ENCODE measurements at regions not wholly inside any gene's neighbourhood (a gene's known extent, or its start where the extent isn't known, plus 50 kb on each side); places are given as distances from the start of the nearest gene placed in this dataset.

- peak overlapping the region; percentile 62 for H3K4me3 Mint-ChIP-seq (ENCODE audit: unreplicated experiment)
- peaks cover 15% of the 10 kb centered on the region for H3K9me3 Mint-ChIP-seq (ENCODE audit: unreplicated experiment)
- no TSS peak for BruUV-seq (replicated peaks)
- Histone ChIP-seq H3K4me3 (ENCODE audit: low read depth, low read length) (no peak overlapping the region), H3K36me3 (ENCODE audit: control insufficient read depth, insufficient read depth, low read length) (no peaks in the 10 kb centered on the region), H3K4me1 (peaks cover 66% of the 10 kb centered on the region), H3K9me3 (no peaks in the 10 kb centered on the region), H3K27me3 (replicated peaks; ENCODE audit: control insufficient read depth, insufficient read depth, low read length) (no peaks in the 10 kb centered on the region)
- CTCF ChIA-PET: interaction anchor here (0.7 to 1.9 kb wide), 2 partner anchors 21 to 62 kb away, joined by 3 to 16 read pairs; no protein-coding TSS in a partner anchor
- DNase-seq: peak; percentile 63 to 65
- H3K4me1 Mint-ChIP-seq (ENCODE audit: low read depth, unreplicated experiment): peaks cover 52% of the 10 kb centered on the region
- POLR2A ChIA-PET: interaction anchor here (0.5 to 1.0 kb wide), 2 partner anchors 59 to 62 kb away, joined by 3 to 5 read pairs; no protein-coding TSS in a partner anchor
- TF ChIP-seq CTCF (IDR thresholded peaks at IDR 0.05; ENCODE audit: insufficient read depth in 1 of 2, low read depth in 1 of 2, low read length in 1 of 2, severe bottlenecking in 1 of 2, unreplicated experiment in 1 of 2): no peak
- H3K27me3 Mint-ChIP-seq (ENCODE audit: insufficient read depth, unreplicated experiment): no peaks in the 10 kb centered on the region
- H3K36me3 Mint-ChIP-seq (ENCODE audit: insufficient read depth, unreplicated experiment): peaks cover 5% of the 10 kb centered on the region
- peak overlapping the region; percentile 71 for H3K27ac Mint-ChIP-seq (ENCODE audit: unreplicated experiment)
- intact Hi-C loops (cut with micrococcal nuclease; ENCODE audit: unreplicated experiment): loop anchor here (1.0 to 2.0 kb wide), 2 partner anchors 22 to 65 kb away; no protein-coding TSS in a partner anchor
These were observed 67.0 kb upstream of the AMPD3 start for GRCh38 chr11:10388101-10388500.

- TF ChIP-seq CTCF (IDR thresholded peaks at IDR 0.05; ENCODE audit: insufficient read depth in 1 of 2, low read depth in 1 of 2, low read length in 1 of 2, severe bottlenecking in 1 of 2, unreplicated experiment in 1 of 2): no peak
- BruUV-seq (replicated peaks): no TSS peak
- Mint-ChIP-seq H3K36me3 (ENCODE audit: insufficient read depth, unreplicated experiment) (peaks cover 5% of the 10 kb centered on the region), H3K4me1 (ENCODE audit: low read depth, unreplicated experiment) (peaks cover 57% of the 10 kb centered on the region), H3K27ac (ENCODE audit: unreplicated experiment) (peak overlapping the region; percentile 71), H3K27me3 (ENCODE audit: insufficient read depth, unreplicated experiment) (no peaks in the 10 kb centered on the region), H3K4me3 (ENCODE audit: unreplicated experiment) (peak overlapping the region; percentile 62), H3K9me3 (ENCODE audit: unreplicated experiment) (peaks cover 14% of the 10 kb centered on the region)
- CTCF ChIA-PET: interaction anchor here (0.7 to 1.9 kb wide), 2 partner anchors 22 to 63 kb away, joined by 3 to 16 read pairs; no protein-coding TSS in a partner anchor
- peaks cover 71% of the 10 kb centered on the region for H3K4me1 ChIP-seq
- no peaks in the 10 kb centered on the region for H3K36me3 ChIP-seq (ENCODE audit: control insufficient read depth, insufficient read depth, low read length)
- H3K27me3 ChIP-seq (replicated peaks; ENCODE audit: control insufficient read depth, insufficient read depth, low read length): no peaks in the 10 kb centered on the region
- POLR2A ChIA-PET: interaction anchor here (0.5 to 1.0 kb wide), 2 partner anchors 59 to 62 kb away, joined by 3 to 5 read pairs; no protein-coding TSS in a partner anchor
- no peak overlapping the region for H3K4me3 ChIP-seq (ENCODE audit: low read depth, low read length)
- intact Hi-C loops (cut with micrococcal nuclease; ENCODE audit: unreplicated experiment): loop anchor here (1.0 to 2.0 kb wide), 2 partner anchors 22 to 66 kb away; no protein-coding TSS in a partner anchor
- H3K9me3 ChIP-seq: no peaks in the 10 kb centered on the region
- no peak for DNase-seq
These were observed 66.5 kb upstream of the AMPD3 start for GRCh38 chr11:10388574-10388973.

GRCh38 chr11:10390375-10390774 is 64.7 kb upstream of the AMPD3 start:
- Histone ChIP-seq H3K4me1 (peaks cover 86% of the 10 kb centered on the region), H3K9me3 (no peaks in the 10 kb centered on the region), H3K4me3 (ENCODE audit: low read depth, low read length) (no peak overlapping the region), H3K27me3 (replicated peaks; ENCODE audit: control insufficient read depth, insufficient read depth, low read length) (no peaks in the 10 kb centered on the region), H3K36me3 (ENCODE audit: control insufficient read depth, insufficient read depth, low read length) (no peaks in the 10 kb centered on the region)
- no TSS peak for BruUV-seq (replicated peaks)
- intact Hi-C loops (cut with micrococcal nuclease; ENCODE audit: unreplicated experiment): no loop called here
- POLR2A ChIA-PET: no interaction called here
- Mint-ChIP-seq H3K4me1 (ENCODE audit: low read depth, unreplicated experiment) (peaks cover 74% of the 10 kb centered on the region), H3K4me3 (ENCODE audit: unreplicated experiment) (peak overlapping the region; percentile 56), H3K27ac (ENCODE audit: unreplicated experiment) (peak overlapping the region; percentile 71), H3K36me3 (ENCODE audit: insufficient read depth, unreplicated experiment) (peaks cover 11% of the 10 kb centered on the region), H3K27me3 (ENCODE audit: insufficient read depth, unreplicated experiment) (no peaks in the 10 kb centered on the region), H3K9me3 (ENCODE audit: unreplicated experiment) (peaks cover 14% of the 10 kb centered on the region)
- CTCF ChIA-PET: interaction anchor here (1.5 kb wide), 1 partner anchor 24 kb away, joined by 5 read pairs; no protein-coding TSS in a partner anchor
- DNase-seq: no peak
- TF ChIP-seq CTCF (IDR thresholded peaks at IDR 0.05; ENCODE audit: insufficient read depth in 1 of 2, low read depth in 1 of 2, low read length in 1 of 2, severe bottlenecking in 1 of 2, unreplicated experiment in 1 of 2): no peak

All from Caco-2 (cell line).